ENCODE measurements at regions not wholly inside any gene's neighbourhood (a gene's known extent, or its start where the extent isn't known, plus 50 kb on each side); places are given as distances from the start of the nearest gene placed in this dataset.

GRCh38 chr2:188851311-188851710 is 122.9 kb upstream of the COL3A1 start:
- no peak for ATAC-seq
- no peak for DNase-seq

- ATAC-seq: no peak
- DNase-seq: no peak
Measured at GRCh38 chr2:188851826-188852225, 122.3 kb upstream of the COL3A1 start.

- ATAC-seq: no peak
- DNase-seq: no peak
Measured at GRCh38 chr2:188852772-188853171, 121.4 kb upstream of the COL3A1 start.

- no peak for ATAC-seq
- DNase-seq: no peak
Measured at GRCh38 chr2:188853307-188853706, 120.9 kb upstream of the COL3A1 start.

GRCh38 chr2:188865681-188866080 is 108.5 kb upstream of the COL3A1 start:
- ATAC-seq (no peak), DNase-seq (no peak)

- DNase-seq: no peak
- peak; percentile 31 for ATAC-seq
Measured at GRCh38 chr2:188869550-188869949, 104.6 kb upstream of the COL3A1 start.

GRCh38 chr2:188870289-188870688 is 103.9 kb upstream of the COL3A1 start:
- ATAC-seq: peak; percentile 90
- no peak for DNase-seq

GRCh38 chr2:188875104-188875503 is 99.1 kb upstream of the COL3A1 start:
- ATAC-seq (no peak), DNase-seq (no peak)

DNA sequence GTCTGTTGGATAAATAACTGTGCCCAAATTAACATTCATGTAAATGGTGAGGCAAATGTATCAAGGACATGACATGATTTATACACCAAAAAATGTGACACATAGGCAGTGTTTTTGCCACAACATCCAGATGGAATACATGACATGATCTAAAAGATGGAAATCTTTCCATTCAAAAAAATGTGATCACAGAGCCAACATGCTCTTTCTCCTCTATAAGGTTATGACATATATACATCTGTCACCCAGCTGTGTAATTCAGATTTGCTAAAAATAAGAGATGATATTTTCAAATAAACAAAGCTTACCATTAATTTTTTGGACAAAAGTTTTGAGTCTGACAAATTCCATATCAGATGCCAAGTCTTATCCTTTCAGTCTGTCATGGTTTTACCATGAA is 95.5 kb upstream of the COL3A1 start:
- ATAC-seq (no peak), DNase-seq (no peak)

- ATAC-seq (no peak), DNase-seq (no peak)
Measured at GRCh38 chr2:188880740-188881139, 93.4 kb upstream of the COL3A1 start.

DNA sequence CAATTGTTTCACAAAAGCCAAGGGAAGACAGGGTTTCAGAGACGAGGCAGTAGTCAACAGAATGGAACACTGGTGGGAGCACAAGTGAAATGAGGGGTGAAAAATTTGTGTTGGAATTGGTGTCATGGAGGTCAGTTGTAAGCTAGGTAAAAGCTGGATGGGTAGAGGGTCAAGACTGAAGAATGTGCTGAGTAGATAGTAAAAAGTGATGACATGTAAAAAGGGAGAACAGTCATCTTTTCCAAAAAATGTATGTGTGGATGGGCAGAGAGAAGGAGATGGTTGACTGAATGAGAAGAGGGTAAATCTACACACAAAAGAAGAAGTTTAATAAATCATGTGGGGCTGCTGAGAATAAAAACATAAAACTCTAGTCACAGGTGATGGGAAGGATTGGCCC is 92.7 kb upstream of the COL3A1 start:
- no peak for DNase-seq

DNA sequence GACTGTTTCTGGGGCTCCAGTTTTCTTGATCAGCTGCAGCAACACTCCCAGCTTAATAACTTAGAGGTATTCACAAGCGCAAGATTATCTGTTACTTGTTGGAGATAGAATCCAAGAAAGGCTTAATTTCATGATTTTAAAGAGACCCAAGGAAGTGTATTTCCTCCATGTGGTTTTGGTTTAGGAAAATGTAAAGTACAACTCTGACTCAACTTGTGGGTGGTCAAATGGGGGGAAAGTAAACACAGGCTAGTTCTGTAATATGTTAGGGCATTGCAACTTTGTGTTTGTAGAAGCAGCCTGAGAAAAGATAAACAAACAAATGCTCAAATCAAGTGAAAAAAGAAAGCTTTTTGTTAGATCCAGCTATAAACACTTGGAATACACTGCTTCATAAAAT is 90.1 kb upstream of the COL3A1 start:
- ATAC-seq (no peak), DNase-seq (no peak)

More for the DNA sequence above, 92.7 kb upstream of the COL3A1 start:
- no peak for ATAC-seq

DNA sequence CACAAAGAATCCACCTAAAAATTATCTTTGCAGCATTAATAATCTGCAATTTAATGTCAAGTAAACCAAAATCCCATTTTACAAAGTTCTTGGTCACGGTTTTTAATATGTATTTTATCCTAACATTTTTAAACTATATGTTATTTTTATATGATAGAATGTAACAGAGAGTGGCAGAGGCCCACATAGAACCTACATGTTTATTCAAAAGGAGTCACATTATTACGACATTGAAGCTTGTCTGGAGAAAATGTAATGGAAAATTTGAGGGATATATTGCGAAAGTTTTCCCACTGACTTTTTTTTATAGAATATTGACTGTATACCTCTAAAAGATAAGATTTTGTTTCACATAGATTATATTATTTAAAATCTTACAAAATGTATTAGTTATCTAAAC is 89.7 kb upstream of the COL3A1 start:
- DNase-seq: no peak
- ATAC-seq: no peak

- DNase-seq (no peak), ATAC-seq (no peak)
Measured at GRCh38 chr2:188889187-188889586, 85.0 kb upstream of the COL3A1 start.

GRCh38 chr2:188890755-188891154 is 83.4 kb upstream of the COL3A1 start:
- ATAC-seq (no peak), DNase-seq (no peak)

DNA sequence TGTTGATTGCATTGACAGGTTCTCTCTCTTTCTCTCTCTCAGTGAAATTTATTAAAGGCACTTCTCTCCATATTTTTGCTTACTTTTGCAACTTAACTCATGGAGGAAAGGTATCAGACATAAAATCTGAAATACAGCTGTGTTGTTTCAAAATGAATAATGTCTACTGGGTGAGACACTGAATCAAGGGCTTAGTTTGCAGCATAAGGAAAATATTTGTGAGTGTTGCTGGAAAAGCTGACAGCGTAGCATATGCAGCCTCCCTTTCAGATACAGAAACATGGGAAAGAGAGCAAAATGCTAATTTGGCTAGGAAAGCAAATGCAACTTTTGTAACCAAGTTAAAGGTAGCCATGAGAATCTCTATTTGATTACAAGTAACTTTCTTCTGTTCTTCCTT is 81.5 kb upstream of the COL3A1 start:
- no peak for DNase-seq
- ATAC-seq: no peak

GRCh38 chr2:188893972-188894371 is 80.2 kb upstream of the COL3A1 start:
- ATAC-seq (no peak), DNase-seq (no peak)

GRCh38 chr2:188894979-188895378 is 79.2 kb upstream of the COL3A1 start:
- no peak for ATAC-seq
- DNase-seq: no peak

- ATAC-seq (no peak), DNase-seq (no peak)
Measured at GRCh38 chr2:188897096-188897495, 77.1 kb upstream of the COL3A1 start.

DNA sequence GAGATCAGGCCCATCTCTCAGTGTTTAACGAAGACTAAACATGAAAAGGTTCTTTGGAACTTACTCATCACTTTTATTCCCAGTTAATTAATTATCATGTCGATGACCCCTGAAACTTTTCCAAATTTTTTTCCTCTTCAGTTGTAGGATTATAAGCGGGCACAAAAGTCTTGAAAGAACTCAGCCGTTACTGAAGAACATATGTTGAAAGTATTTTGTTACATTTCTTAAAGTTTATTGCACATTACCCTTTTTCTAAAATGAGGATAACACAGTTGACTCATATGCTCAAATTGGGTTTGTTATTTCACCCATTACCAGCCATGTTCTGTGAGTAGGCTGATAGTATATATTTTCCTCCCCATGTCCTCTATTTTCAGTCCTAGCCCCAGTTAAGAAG is 75.9 kb upstream of the COL3A1 start:
- DNase-seq (no peak), ATAC-seq (no peak)

DNA sequence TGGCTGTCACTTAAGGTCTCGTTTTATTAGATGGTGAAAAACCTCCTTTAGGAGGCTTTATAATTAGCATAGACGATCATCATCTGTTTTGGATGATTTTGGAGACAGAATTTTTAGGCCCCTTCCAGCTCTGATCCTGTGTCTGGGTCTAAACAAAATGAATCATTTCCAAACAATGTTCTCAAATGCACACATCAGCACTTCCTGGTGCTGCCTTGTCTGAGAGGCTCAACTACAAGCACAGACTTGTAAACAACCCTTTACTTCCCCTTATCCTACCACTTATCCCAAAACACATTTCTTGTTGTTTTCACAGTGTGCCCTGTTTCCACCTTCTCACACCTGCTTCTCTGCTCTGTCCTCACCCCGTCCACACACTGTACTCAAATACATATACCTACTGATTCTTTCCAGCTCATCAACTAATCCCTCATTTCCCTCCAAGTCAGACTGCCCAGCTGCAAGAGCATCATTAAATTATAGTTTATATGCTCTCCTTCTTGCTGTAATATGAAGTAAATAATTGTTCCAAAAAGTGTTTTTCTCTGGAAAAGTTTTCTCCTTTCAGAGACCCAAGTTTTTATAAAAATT is 71.2 kb upstream of the COL3A1 start:
- DNase-seq (no peak), ATAC-seq (no peak)

- ATAC-seq (no peak), DNase-seq (no peak)
Measured at GRCh38 chr2:188903740-188904139, 70.4 kb upstream of the COL3A1 start.

DNA sequence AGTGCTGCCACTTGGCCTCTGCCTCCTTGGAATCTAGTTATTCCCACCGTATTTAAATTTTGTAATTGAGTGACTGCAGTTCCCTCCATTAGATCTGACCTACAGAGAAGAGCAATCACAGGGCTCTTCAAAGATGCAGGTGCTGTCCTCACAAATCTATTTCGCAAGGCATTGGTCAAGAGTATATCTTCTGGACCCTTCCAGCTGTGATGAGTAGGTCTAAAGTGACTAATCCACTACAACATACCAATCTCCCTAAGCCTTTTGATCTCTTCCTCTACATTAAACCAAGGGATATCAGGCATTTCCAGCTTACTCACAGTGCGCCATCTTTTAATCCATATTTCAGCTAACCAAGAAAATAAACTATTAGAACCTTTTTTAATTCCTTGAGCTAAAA is 65.1 kb upstream of the COL3A1 start:
- DNase-seq (no peak), ATAC-seq (no peak)

- no peak for DNase-seq
- ATAC-seq: no peak
Measured at GRCh38 chr2:188916736-188917135, 57.4 kb upstream of the COL3A1 start.

DNA sequence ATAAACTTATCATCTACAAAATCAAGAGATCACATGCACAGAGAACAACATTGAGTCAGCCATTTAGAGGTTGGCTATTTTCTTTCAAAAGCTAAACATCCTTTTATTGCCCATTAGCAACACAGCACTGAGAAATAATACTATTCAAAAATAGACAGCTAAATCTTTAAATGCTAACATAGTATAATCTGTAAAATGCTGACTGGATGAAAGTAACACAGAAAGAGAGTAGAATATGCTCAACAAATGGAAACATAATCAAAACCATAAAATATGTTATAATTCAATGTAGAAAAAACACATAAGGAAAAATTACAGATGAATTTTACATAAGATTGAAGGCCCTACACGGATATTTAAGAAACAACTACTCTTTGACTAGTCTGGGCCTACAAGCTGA is 56.5 kb upstream of the COL3A1 start:
- no peak for ATAC-seq
- no peak for DNase-seq

Measured in stimulated activated naive CD8-positive, alpha-beta T cell treated with anti-CD3 and anti-CD28 coated beads, Interleukin-15, Interleukin-2, amounts not matched to agents 100 U/mL and 50 U/mL, for 24 hours (primary cell).